ENCODE measurements at regions not wholly inside any gene's neighbourhood (a gene's known extent, or its start where the extent isn't known, plus 50 kb on each side); places are given as distances from the start of the nearest gene placed in this dataset.

DNA sequence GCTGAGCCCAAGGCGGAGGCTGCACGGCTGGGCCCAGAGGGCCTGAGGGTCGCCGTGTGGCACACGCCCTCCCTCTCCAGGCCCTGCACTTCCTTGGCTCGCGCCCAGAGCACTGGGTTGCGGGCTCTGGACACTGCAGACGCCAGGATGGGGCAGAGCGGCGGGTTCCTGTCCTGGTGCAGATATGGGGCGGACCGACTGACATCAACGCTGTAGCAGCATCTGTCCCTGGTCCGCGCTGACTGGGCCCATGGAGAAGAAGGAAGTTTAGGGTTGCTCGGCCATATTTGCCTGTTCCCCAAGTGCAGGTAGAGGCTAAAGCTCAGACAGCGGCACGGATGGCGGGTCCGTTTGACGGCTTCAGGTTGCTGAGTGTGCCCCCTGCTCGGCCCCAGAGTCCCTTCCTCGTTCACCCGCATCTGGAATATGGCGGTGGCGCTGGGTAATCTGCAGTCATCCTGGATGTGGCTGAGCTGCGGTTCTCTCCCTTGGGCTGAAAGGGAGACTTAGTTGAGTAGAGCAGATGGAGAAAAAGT lies 116.1 kb downstream of the OR13A1 start:
- no peak for DNase-seq (ENCODE audit: extremely low read depth, low read depth)
- TF ChIP-seq, protein P1, sequence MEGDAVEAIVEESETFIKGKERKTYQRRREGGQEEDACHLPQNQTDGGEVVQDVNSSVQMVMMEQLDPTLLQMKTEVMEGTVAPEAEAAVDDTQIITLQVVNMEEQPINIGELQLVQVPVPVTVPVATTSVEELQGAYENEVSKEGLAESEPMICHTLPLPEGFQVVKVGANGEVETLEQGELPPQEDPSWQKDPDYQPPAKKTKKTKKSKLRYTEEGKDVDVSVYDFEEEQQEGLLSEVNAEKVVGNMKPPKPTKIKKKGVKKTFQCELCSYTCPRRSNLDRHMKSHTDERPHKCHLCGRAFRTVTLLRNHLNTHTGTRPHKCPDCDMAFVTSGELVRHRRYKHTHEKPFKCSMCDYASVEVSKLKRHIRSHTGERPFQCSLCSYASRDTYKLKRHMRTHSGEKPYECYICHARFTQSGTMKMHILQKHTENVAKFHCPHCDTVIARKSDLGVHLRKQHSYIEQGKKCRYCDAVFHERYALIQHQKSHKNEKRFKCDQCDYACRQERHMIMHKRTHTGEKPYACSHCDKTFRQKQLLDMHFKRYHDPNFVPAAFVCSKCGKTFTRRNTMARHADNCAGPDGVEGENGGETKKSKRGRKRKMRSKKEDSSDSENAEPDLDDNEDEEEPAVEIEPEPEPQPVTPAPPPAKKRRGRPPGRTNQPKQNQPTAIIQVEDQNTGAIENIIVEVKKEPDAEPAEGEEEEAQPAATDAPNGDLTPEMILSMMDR (IDR thresholded peaks at IDR 0.05; ENCODE audit: low read depth, low read length), result no peak

DNA sequence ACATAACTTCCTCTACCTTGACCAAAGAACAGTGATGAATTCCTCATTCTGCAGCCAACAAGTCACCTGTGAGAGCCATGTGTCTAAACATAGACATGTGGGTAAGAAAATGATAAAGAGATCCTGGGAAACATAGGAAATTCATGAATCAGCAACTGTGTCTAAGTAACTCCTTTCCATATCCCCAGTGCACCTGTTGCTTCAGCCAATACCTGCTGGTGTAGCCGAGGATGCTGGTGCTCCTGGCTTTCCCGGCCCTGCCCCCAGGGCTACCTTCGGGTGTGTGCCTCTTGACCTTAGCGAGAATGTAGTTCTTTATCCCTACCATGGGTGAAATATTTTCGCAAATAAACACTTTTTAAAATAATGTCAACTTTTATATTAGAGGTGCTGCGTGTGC lies 114.1 kb downstream of the OR13A1 start:
- TF ChIP-seq, protein P1 (IDR thresholded peaks at IDR 0.05; ENCODE audit: low read depth, low read length), result no peak
- no peak for DNase-seq (ENCODE audit: extremely low read depth, low read depth)

DNA sequence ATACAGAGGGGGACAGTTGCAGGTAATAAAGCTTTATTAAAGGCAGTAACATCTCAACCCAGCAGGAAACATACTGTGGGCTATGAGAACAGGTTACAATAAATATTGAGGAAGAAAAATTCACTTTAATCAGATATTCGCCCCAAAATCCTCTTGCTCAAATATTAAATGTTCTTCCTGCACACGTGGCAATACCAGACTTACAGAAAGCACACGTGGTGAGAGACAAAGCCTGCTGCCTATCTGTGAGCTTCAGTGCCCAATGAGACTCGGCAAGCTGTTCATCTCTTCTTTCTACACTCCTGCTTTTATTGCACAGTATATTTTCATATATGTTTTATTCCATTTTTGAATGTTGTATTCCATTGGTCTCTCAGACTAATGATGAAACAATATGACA lies 113.2 kb downstream of the OR13A1 start:
- TF ChIP-seq, protein P1 (IDR thresholded peaks at IDR 0.05; ENCODE audit: low read depth, low read length), result no peak
- no peak for DNase-seq (ENCODE audit: extremely low read depth, low read depth)

DNA sequence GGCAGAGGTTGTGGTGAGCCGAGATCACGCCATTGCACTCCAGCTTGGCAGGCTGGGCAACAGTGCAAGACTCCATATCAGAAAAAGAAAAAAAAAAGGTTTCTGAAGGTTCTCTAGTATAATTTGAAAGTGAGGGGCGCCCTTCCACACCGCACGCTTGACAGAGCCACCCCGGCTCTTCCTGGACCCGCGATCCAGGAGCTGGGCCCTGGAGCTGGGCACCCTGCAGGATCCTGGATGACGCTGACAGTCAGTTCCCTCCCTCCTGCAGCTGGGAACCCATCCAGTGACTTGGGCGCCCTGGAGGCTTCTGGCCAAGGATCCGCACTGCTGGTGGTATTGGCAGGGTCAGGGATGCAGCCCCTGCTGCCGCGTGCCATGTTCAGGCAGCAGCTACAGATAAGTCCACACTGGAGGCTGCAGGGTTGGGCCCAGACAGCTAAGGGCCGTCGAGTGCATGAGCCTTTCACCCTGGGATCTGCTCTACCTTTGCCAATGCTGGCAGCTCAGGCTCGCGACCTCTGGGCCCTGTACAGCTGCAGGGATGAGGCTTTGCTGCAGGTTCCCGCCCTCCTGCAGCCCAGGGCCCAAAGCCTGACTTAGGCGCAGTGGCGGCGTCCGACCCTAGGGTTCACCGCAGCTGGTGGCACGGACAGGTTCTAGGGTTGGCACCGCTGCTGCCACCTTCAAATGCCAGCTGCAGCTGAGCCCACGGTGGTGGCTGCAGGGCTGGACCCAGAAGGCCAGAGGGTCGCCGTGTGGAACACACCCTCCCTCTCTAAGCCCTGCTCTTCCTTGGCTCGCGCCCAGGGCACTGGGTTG lies 110.2 kb downstream of the OR13A1 start:
- TF ChIP-seq, protein P1 (IDR thresholded peaks at IDR 0.05; ENCODE audit: low read depth, low read length), result no peak

DNA sequence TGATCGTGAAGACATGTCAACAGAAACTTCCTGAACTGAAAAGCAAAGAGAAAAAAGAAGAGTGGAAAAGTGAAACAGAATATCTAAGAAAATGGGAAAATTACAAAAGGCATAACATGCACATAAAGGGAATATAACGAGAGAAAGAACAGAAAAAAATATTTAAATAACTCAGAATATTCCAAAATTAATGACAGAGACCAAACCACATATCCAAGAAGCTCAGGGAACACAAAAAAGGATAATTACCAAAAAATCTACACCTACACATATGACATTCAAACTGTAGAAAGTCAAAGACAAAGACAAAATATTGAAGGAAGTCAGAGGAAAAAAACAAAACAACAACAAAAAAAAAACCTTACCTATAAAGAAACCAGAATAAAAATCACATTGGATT lies 105.5 kb downstream of the OR13A1 start:
- TF ChIP-seq, protein P1 (IDR thresholded peaks at IDR 0.05; ENCODE audit: low read depth, low read length), result no peak
- no peak for DNase-seq (ENCODE audit: extremely low read depth, low read depth)

More for the DNA sequence above, 110.2 kb downstream of the OR13A1 start:
- DNase-seq (ENCODE audit: extremely low read depth, low read depth), result no peak

DNA sequence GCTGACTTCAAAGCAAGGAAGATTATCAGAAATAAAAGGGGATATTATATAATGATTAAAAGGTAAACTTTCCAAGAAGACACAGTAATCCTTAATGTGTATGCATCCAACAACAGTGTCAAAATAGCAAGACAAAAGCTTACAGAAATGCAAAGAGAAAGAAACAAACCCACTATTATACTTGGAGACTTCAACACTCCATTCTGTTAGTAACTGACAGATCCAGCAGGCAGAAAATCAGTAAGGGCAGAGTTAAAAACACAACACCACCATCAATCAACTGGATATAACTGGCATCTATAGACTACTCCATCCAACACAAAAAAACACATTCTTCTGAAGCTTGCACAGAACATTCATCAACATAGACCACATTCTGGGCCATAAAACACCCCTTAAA lies 103.8 kb downstream of the OR13A1 start:
- TF ChIP-seq, protein P1 (IDR thresholded peaks at IDR 0.05; ENCODE audit: low read depth, low read length), result no peak
- DNase-seq (ENCODE audit: extremely low read depth, low read depth), result no peak

DNA sequence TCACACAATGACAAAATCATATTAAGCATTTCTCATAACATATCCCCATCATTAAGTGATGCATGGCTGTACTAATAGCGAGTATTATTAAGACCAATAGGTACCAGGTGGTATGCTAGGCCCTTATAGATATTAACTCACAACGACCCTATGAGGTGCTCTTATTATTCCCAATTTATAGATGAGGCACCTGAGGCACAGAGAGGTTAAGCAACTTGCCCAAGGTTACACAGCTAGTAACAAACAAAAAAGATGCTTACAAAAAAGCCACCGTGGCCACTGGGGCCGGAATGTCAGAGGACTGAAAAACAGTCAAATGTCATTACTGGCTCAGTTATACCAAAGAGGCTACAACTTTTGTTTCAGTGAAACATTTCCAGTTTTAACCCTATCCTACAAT lies 96.0 kb downstream of the OR13A1 start:
- TF ChIP-seq, protein P1 (IDR thresholded peaks at IDR 0.05; ENCODE audit: low read depth, low read length), result no peak
- DNase-seq (ENCODE audit: extremely low read depth, low read depth), result no peak
